IPS-NIHi7 (cell line): ENCODE measurements at regions not wholly inside any gene's neighbourhood (a gene's known extent, or its start where the extent isn't known, plus 50 kb on each side); places are given as distances from the start of the nearest gene placed in this dataset.

Experiments
- DNase-seq: peaks from one replicate; pipeline ENCODE4 v3.0.0; 2012; ENCODE audit warnings: mixed read lengths; ENCODE audit errors: extremely low spot score

GRCh38 chr3:59580996-59581395, 531.2 kb upstream of the CFAP20DC start:
- DNase-seq = no peak

- DNase-seq = no peak
Observed at GRCh38 chr3:59580499-59580898, 530.7 kb upstream of the CFAP20DC start.

DNA sequence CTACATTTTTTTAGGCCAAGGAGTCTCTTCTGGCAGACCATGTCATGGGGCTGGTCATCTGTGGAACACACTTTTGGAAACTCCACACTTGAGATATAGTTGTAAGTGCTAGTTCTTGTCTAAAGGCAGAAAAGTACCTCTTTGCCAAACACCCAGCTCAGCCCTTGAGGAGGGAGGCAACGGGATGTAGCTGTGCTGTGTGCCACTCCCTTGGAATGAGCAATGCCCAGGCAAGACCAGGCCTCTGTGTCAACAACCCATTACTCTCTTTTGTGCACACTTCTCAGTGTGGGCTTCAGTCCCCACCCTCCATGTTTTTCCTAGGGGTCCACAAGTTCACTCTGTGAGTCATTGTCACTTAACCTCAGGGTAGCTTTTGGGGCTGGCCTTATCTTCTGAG, 528.3 kb upstream of the CFAP20DC start:
- DNase-seq = no peak

DNA sequence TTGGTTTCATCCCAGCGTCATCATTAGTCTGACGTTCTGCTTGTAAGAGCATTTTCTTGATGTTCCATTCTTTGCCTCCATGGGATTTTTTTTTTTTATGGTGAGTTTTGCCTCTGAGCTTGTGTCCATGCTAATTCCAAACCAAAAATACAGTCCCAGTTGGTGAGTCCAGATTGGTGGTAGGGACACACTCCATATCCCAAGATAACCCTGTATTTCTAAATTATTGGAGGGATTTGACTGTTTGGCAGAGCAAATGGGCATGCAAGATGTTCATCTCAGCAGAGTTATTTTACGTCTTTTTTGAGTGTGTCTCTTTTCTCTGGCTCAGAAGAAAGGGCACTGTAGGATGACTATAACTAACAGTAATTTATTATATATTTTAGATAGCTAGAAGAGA, 526.8 kb upstream of the CFAP20DC start:
- no peak for DNase-seq

DNA sequence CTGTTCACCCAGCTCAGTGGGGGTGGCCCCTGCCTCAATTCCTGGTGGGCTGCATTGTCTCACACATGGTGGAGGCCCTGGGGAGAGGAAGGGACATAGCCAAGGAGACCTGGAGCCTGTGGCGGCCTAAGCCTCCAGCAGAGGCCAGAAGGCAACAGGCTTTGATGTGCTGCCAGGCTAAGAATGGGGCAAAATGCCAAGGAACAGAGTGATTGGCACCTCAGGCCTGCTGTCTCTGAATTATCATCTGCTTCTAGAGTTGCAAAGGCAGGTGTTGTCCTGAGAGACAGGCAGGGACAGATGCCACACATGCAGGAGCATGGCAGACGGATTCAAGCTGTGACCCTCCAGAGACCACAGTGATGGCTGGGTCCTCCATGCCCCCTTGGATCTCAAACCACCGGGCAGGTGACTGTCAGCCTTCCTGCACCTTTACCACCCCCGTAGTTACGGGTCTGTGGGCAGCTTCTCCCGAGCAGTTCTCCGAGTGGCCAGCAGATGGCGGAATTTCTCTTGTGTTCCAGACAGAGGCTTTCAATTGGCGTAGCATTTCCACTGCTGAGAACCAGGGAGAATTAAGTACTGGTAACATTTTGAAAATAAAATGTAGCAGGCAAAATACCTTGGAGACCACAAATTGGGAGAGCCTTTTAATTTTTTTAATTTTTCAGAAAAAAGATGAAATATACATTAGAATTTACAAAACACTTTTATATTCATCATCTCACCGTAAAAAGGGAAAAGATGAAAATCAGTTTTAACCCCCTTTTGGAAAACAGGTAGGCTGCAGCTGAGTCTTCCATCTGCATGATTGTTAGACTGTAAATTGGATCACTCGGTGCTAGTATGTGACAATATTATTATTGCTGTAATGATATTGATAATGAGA, 525.5 kb upstream of the CFAP20DC start:
- peak; percentile 89 for DNase-seq

DNA sequence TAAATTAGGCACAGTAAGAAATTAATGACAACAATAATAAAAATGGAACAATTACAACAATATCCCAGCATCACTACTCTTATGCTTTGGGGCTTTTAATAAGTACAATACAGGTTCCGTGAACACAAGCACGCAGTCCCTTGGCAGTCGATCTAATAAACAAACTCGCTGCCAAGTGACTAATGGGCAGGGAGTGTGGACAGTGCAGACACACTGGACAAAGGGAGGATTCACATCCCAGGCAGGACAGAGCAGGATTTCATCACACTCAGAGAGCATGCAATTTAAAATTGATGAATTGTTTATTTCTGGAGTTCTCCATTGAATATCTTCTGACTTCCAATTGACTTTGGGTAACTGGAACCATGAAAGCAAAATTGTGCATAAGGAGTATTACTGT, 524.1 kb upstream of the CFAP20DC start:
- no peak for DNase-seq

DNA sequence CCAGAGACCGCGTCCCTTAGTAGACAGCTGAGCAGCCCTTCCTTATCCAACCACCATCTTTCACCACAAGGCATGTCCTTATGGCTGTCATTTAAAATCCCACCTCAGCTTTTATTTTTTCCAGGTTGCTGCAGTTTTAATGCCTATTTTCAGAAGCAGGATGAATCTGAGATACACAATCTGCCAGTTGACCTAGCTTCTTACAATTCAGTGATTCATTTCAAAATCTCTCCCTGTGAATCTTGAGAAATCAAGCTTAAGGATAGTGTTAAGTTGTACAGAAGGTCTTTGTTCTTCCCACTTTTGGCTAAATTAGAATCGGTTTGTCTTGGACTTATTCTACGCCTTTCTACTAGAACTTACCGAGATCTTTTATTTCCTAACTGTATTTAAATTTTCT, 522.3 kb upstream of the CFAP20DC start:
- no peak for DNase-seq

GRCh38 chr3:59570806-59571205, 521.0 kb upstream of the CFAP20DC start:
- DNase-seq = no peak

- no peak for DNase-seq
Observed at GRCh38 chr3:59567661-59568060, 517.8 kb upstream of the CFAP20DC start.

DNA sequence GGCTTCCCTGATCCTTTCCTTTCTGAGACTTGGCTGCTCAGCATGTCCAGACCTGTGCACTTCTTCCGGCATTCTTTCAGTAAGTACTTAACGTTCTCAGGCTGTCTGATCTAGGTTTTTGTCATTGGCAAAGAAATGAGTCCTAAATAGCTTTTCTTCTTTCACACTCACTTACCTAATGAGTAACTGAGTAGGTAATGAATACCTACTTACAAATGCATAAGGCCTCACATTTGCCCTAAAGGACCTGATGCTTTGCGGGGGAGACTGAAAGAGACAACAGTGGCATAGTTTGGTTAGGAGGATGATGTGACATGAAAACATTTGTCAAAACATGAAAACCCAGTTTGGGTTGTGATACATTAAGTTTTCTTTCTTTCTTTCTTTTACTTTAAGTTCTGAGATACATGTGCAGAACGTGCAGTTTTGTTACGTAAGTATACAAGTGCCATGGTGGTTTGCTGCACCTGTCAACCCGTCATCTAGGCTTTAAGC, 516.7 kb upstream of the CFAP20DC start:
- DNase-seq = no peak

DNA sequence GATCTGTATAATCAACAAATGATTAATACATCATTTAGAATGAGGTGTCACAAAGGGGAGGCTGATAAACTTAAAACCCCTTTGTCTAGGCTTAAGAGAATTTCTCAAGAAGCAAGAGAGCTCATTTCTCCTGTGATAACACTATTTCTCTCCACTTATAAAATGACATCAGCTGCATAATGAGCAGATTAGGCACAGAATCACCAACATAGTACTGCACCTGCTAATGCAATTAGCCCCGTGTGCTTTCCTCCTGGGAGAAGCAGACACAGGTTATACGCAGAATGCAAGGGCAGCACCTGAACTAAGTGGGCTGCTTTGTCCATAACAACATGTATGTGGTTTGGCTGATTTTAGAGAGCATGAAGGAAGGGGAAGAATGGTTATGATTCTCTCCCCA, 515.3 kb upstream of the CFAP20DC start:
- no peak for DNase-seq

GRCh38 chr3:59563966-59564365, 514.1 kb upstream of the CFAP20DC start:
- no peak for DNase-seq

GRCh38 chr3:59563072-59563605, 513.3 kb upstream of the CFAP20DC start:
- no peak for DNase-seq

- peak; percentile 31 for DNase-seq
Observed at GRCh38 chr3:59559721-59560435, 510.1 kb upstream of the CFAP20DC start.

DNA sequence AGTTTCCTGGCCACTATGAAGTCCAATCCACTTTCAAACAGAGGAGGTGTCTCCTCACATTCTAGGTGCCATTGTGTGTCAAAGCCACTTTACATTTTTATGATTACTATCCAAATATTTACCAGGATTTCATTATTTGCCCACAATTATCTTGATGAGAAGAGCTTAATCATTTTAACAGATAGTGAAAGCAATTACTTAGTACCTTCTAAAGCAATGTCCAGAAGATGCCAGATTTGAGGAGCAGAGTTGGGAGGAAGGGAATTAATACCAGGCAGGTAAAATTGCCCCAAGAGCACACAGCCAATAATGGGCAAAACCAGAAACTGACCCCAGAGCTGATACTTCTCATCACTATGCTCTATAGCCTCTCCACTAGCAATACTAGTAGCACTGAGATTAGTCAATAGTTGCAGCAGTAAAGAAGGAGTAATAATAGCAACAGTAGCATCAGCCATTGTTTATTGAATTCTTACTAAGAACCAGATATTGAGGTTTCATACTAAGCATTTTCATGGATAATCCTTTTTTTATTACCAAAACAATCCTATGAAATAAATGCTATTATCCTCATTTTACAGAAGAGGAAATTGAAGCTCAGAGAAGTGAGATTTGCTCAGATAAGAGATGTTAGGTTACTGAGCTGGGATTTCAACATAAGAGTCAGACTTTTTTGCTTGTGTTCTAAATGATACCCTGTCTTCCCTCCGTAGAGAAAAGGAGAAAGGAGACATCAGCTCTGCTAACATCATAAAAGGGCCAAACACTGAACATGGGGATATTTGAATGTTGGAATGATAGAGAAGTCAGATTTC, 509.3 kb upstream of the CFAP20DC start:
- no peak for DNase-seq

DNA sequence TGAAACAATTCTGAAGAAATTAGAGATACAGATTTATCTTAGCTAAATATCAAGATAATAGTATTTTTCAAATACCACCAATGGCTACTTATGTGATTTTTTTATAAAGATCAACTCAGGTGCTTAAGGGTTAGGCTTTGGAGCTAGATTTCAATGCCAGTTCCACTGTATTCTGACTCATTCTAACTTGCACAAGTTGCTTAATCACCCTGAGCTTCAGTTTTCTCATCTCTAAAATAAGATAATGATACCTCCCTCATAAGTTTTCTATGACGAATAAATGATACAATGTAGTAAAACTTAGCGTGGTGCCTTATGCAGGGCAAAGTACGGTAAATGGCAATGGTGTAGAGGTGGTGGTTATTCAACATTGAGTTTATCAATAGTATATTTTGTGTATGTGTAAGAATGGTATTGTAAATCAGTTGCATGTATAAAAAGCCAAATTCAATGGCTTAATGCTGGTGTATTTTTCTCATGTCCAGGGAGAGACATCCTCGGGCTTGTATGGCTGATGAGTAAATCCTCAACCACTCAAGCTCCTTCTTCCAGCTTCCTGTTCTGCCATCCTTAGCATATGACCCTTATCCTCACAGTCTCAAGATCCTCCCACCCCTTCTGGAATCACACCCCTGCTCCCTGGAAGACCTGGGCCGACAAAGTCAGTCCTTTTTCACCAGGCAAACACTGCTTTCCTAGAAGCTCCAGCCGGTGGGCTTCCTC, 505.9 kb upstream of the CFAP20DC start:
- no peak for DNase-seq

- DNase-seq = no peak
Observed at GRCh38 chr3:59553076-59553475, 503.3 kb upstream of the CFAP20DC start.

DNA sequence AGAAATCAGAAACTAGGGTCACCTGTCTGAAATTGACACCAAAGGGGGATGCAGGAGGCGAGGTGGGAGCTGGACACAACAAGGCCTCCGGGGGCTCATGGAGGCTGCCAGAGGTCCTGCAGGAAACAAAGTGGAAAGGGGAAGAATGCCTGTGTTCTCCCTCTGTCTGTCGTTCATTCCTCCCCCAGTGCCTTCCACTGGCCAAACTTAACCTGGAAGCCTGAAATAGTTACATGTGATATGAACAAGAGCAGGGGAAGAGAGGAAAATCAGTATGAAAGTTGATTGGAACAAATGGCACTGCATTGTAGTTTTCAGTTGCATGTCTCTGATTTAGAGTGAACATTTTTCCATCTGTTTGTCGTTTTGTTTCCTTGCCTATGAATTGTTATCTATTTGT, 502.0 kb upstream of the CFAP20DC start:
- DNase-seq = no peak

- no peak for DNase-seq
Observed at GRCh38 chr3:59549962-59550361, 500.1 kb upstream of the CFAP20DC start.

DNA sequence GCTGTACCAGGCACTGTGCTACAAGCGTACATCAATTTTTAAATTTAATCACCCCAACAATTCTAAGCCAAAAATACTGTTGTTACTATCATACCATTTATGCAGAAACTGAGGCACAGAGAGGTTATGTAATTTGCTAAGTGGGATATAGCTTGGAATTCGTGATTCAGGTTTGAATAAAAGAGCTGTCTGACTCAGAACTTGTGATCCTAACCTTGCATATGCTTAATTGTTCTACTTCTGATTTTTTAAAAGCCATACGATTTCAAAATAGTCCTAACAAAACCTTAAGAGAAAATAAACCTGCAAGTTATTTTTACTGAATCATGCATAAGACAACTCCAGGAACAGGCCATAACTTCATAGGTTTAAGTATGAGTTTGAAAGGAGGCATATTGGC, 498.0 kb upstream of the CFAP20DC start:
- DNase-seq = no peak

DNA sequence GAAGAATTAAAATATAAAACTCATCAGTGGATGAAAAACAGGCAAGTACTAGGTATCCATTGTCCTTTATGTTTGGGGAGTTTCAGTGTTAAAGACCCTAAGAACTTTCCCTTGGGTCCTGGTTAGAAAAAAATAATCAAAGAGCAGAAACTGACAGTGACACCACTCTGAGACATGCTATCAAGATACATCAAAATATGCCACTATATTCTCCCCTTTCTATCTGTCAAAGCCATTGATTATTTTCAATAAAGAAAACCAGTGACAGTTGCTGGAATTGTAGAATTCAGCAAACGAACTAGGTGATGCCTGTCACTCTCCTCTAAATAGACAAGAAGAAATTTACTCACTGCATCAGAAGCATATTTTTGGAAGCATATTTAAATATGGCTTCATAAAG, 496.7 kb upstream of the CFAP20DC start:
- DNase-seq = no peak
